ENCODE measurements at regions not wholly inside any gene's neighbourhood (a gene's known extent, or its start where the extent isn't known, plus 50 kb on each side); places are given as distances from the start of the nearest gene placed in this dataset.

GRCh38 chr4:116453127-116453526 lies 632.2 kb downstream of the TRAM1L1 start:
- TF ChIP-seq CTCF (IDR thresholded peaks at IDR 0.05) (no peak), POLR2A (IDR thresholded peaks at IDR 0.05) (no peak)
